Lower leg skin (tissue), 3 donors: ENCODE measurements at regions not wholly inside any gene's neighbourhood (a gene's known extent, or its start where the extent isn't known, plus 50 kb on each side); places are given as distances from the start of the nearest gene placed in this dataset.

Source experiments
- CTCF ChIP-seq, 3 donors: fragments of 450-650 bp; IDR thresholded peaks; one replicate each; pipeline ENCODE4 v1.5.1; 2016; ENCODE audit warnings: antibody characterized with exemption in 3 of 3, mild to moderate bottlenecking in 3 of 3, moderate library complexity in 2 of 3
- POLR2A ChIP-seq, 2 donors: fragments of 450-650 bp; IDR thresholded peaks; one replicate each; pipeline ENCODE4 v1.6.1; 2016 to 2017; ENCODE audit warnings: antibody characterized with exemption in 2 of 2, mild to moderate bottlenecking in 1 of 2, moderate library complexity in 1 of 2

GRCh38 chr16:51245658-51245995 lies 94.6 kb upstream of the SALL1 start:
- TF ChIP-seq CTCF (IDR thresholded peaks at IDR 0.05), result no peak
- TF ChIP-seq POLR2A (IDR thresholded peaks at IDR 0.05), result no peak
